Sigmoid colon (tissue), 4 donors: ENCODE measurements at regions not wholly inside any gene's neighbourhood (a gene's known extent, or its start where the extent isn't known, plus 50 kb on each side); places are given as distances from the start of the nearest gene placed in this dataset.

ENCODE experiments used
- CTCF ChIP-seq, 4 experiments: fragments of 450-650 bp in 3 of 4; fragments of 200-600 bp in 1 of 4; IDR thresholded peaks; one replicate each; pipeline ENCODE4 v1.5.1; 2016 to 2019; ENCODE audit warnings: antibody characterized with exemption in 4 of 4, mild to moderate bottlenecking in 3 of 4, moderate library complexity in 2 of 4
- EP300 ChIP-seq, 4 donors: sonication (generic); formaldehyde crosslinking; IDR thresholded peaks; one replicate each; pipeline ENCODE4 v1.6.1; 2017; ENCODE audit warnings: antibody characterized with exemption in 4 of 4
- POLR2A ChIP-seq, 2 donors: fragments of 450-650 bp; IDR thresholded peaks; one replicate each; pipeline ENCODE4 v1.6.1; 2016; ENCODE audit warnings: antibody characterized with exemption in 2 of 2, mild to moderate bottlenecking in 2 of 2, moderate library complexity in 2 of 2
- POLR2AphosphoS5 ChIP-seq, 4 donors: sonication (generic); formaldehyde crosslinking; IDR thresholded peaks; one replicate each; pipeline ENCODE4 v1.6.1; 2017; ENCODE audit warnings: antibody characterized with exemption in 4 of 4

- TF ChIP-seq CTCF (IDR thresholded peaks at IDR 0.05): no peak
- TF ChIP-seq EP300 (IDR thresholded peaks at IDR 0.05): no peak
- TF ChIP-seq POLR2A (IDR thresholded peaks at IDR 0.05): no peak
- TF ChIP-seq POLR2AphosphoS5 (IDR thresholded peaks at IDR 0.05): no peak
Measured at GRCh38 chr6:44507014-44507413, 119.5 kb downstream of the CDC5L start.
